ENCODE measurements at regions not wholly inside any gene's neighbourhood (a gene's known extent, or its start where the extent isn't known, plus 50 kb on each side); places are given as distances from the start of the nearest gene placed in this dataset.

- Histone ChIP-seq H3K36me3 (ENCODE audit: insufficient read depth, insufficient read length, low read length) (no peaks in the 10 kb centered on the region), H3K9ac (ENCODE audit: insufficient read length, low read depth) (no peak overlapping the region), H3K4me3 (ENCODE audit: insufficient read length, low read depth) (no peak overlapping the region), H3K9me3 (ENCODE audit: insufficient read depth, low read length) (no peaks in the 10 kb centered on the region), H3K4me1 (ENCODE audit: insufficient read depth, insufficient read length) (peaks cover 6% of the 10 kb centered on the region), H3K27me3 (ENCODE audit: insufficient read depth, insufficient read length) (no peaks in the 10 kb centered on the region)
- TF ChIP-seq SUZ12 (IDR thresholded peaks at IDR 0.05; ENCODE audit: extremely low read depth, insufficient read depth, insufficient read length) (no peak), YY1 (IDR thresholded peaks at IDR 0.05; ENCODE audit: insufficient read depth, insufficient read length) (no peak), ZNF274 (IDR thresholded peaks at IDR 0.05; ENCODE audit: low read depth, low read length) (no peak)
- DNase-seq (ENCODE audit: low read depth, low spot score) = no peak
Observed at GRCh38 chr9:105900123-105900522, 205.8 kb downstream of the TMEM38B start.

- Histone ChIP-seq H3K4me1 (ENCODE audit: insufficient read depth, insufficient read length) (peaks cover 6% of the 10 kb centered on the region), H3K36me3 (ENCODE audit: insufficient read depth, insufficient read length, low read length) (no peaks in the 10 kb centered on the region), H3K9me3 (ENCODE audit: insufficient read depth, low read length) (no peaks in the 10 kb centered on the region), H3K27me3 (ENCODE audit: insufficient read depth, insufficient read length) (no peaks in the 10 kb centered on the region), H3K9ac (ENCODE audit: insufficient read length, low read depth) (no peak overlapping the region), H3K4me3 (ENCODE audit: insufficient read length, low read depth) (no peak overlapping the region)
- DNase-seq (ENCODE audit: low read depth, low spot score) = peak; percentile 85
- TF ChIP-seq YY1 (IDR thresholded peaks at IDR 0.05; ENCODE audit: insufficient read depth, insufficient read length) (no peak), SUZ12 (IDR thresholded peaks at IDR 0.05; ENCODE audit: extremely low read depth, insufficient read depth, insufficient read length) (no peak), ZNF274 (IDR thresholded peaks at IDR 0.05; ENCODE audit: low read depth, low read length) (no peak)
Observed at GRCh38 chr9:105901514-105902109, 207.3 kb downstream of the TMEM38B start.

- Histone ChIP-seq H3K4me1 (ENCODE audit: insufficient read depth, insufficient read length) (peaks cover 4% of the 10 kb centered on the region), H3K27me3 (ENCODE audit: insufficient read depth, insufficient read length) (no peaks in the 10 kb centered on the region), H3K9me3 (ENCODE audit: insufficient read depth, low read length) (no peaks in the 10 kb centered on the region), H3K36me3 (ENCODE audit: insufficient read depth, insufficient read length, low read length) (no peaks in the 10 kb centered on the region), H3K9ac (ENCODE audit: insufficient read length, low read depth) (no peak overlapping the region), H3K4me3 (ENCODE audit: insufficient read length, low read depth) (no peak overlapping the region)
- DNase-seq (ENCODE audit: low read depth, low spot score) = no peak
- TF ChIP-seq ZNF274 (IDR thresholded peaks at IDR 0.05; ENCODE audit: low read depth, low read length) (no peak), YY1 (IDR thresholded peaks at IDR 0.05; ENCODE audit: insufficient read depth, insufficient read length) (no peak), SUZ12 (IDR thresholded peaks at IDR 0.05; ENCODE audit: extremely low read depth, insufficient read depth, insufficient read length) (no peak)
Observed at GRCh38 chr9:105908069-105908468, 213.7 kb downstream of the TMEM38B start.

- no peak for TF ChIP-seq ZNF274 (IDR thresholded peaks at IDR 0.05; ENCODE audit: low read depth, low read length)
- no peak for TF ChIP-seq SUZ12 (IDR thresholded peaks at IDR 0.05; ENCODE audit: extremely low read depth, insufficient read depth, insufficient read length)
- TF ChIP-seq YY1 (IDR thresholded peaks at IDR 0.05; ENCODE audit: insufficient read depth, insufficient read length) = no peak
- H3K27me3 ChIP-seq (ENCODE audit: insufficient read depth, insufficient read length) = no peaks in the 10 kb centered on the region
- H3K4me3 ChIP-seq (ENCODE audit: insufficient read length, low read depth) = no peak overlapping the region
- H3K36me3 ChIP-seq (ENCODE audit: insufficient read depth, insufficient read length, low read length) = no peaks in the 10 kb centered on the region
- H3K9ac ChIP-seq (ENCODE audit: insufficient read length, low read depth) = no peak overlapping the region
- peaks cover 4% of the 10 kb centered on the region for H3K4me1 ChIP-seq (ENCODE audit: insufficient read depth, insufficient read length)
- DNase-seq (ENCODE audit: low read depth, low spot score) = peak; percentile 87
- H3K9me3 ChIP-seq (ENCODE audit: insufficient read depth, low read length) = no peaks in the 10 kb centered on the region
Observed at GRCh38 chr9:105911104-105911911, 217.0 kb downstream of the TMEM38B start.

- TF ChIP-seq YY1 (IDR thresholded peaks at IDR 0.05; ENCODE audit: insufficient read depth, insufficient read length) = no peak
- TF ChIP-seq SUZ12 (IDR thresholded peaks at IDR 0.05; ENCODE audit: extremely low read depth, insufficient read depth, insufficient read length) = no peak
- no peak for TF ChIP-seq ZNF274 (IDR thresholded peaks at IDR 0.05; ENCODE audit: low read depth, low read length)
- Histone ChIP-seq H3K27me3 (ENCODE audit: insufficient read depth, insufficient read length) (no peaks in the 10 kb centered on the region), H3K4me3 (ENCODE audit: insufficient read length, low read depth) (no peak overlapping the region)
Observed at GRCh38 chr9:105912157-105912862, 218.0 kb downstream of the TMEM38B start.

GRCh38 chr9:105912863-105913516, 218.6 kb downstream of the TMEM38B start:
- H3K9me3 ChIP-seq (ENCODE audit: insufficient read depth, low read length) = no peaks in the 10 kb centered on the region; the same call in 1 of the 2 replicates
- TF ChIP-seq ZNF274 (IDR thresholded peaks at IDR 0.05; ENCODE audit: low read depth, low read length) (no peak), SUZ12 (IDR thresholded peaks at IDR 0.05; ENCODE audit: extremely low read depth, insufficient read depth, insufficient read length) (no peak), YY1 (IDR thresholded peaks at IDR 0.05; ENCODE audit: insufficient read depth, insufficient read length) (no peak)
- no peak for DNase-seq (ENCODE audit: low read depth, low spot score)
- no peak overlapping the region for H3K9ac ChIP-seq (ENCODE audit: insufficient read length, low read depth)
- no peaks in the 10 kb centered on the region for H3K36me3 ChIP-seq (ENCODE audit: insufficient read depth, insufficient read length, low read length)
- H3K4me1 ChIP-seq (ENCODE audit: insufficient read depth, insufficient read length) = peaks cover 4% of the 10 kb centered on the region
- H3K4me3 ChIP-seq (ENCODE audit: insufficient read length, low read depth) = no peak overlapping the region
- no peaks in the 10 kb centered on the region for H3K27me3 ChIP-seq (ENCODE audit: insufficient read depth, insufficient read length)

More at GRCh38 chr9:105912157-105912862, 218.0 kb downstream of the TMEM38B start:
- no peaks in the 10 kb centered on the region for H3K36me3 ChIP-seq (ENCODE audit: insufficient read depth, insufficient read length, low read length)
- H3K9ac ChIP-seq (ENCODE audit: insufficient read length, low read depth) = no peak overlapping the region
- H3K9me3 ChIP-seq (ENCODE audit: insufficient read depth, low read length) = no peaks in the 10 kb centered on the region
- DNase-seq (ENCODE audit: low read depth, low spot score) = no peak
- H3K4me1 ChIP-seq (ENCODE audit: insufficient read depth, insufficient read length) = peaks cover 4% of the 10 kb centered on the region
